GM12874 (cell line): ENCODE measurements at regions not wholly inside any gene's neighbourhood (a gene's known extent, or its start where the extent isn't known, plus 50 kb on each side); places are given as distances from the start of the nearest gene placed in this dataset.

ENCODE experiments used
- TF ChIP-seq, protein P1 (sequence below): IDR thresholded peaks from 2 replicates; pipeline ENCODE4 v1.5.1; 2011; ENCODE audit warnings: low read depth, mild to moderate bottlenecking, control low read depth, low read length, moderate library complexity; ENCODE audit not compliant: insufficient read depth

DNA sequence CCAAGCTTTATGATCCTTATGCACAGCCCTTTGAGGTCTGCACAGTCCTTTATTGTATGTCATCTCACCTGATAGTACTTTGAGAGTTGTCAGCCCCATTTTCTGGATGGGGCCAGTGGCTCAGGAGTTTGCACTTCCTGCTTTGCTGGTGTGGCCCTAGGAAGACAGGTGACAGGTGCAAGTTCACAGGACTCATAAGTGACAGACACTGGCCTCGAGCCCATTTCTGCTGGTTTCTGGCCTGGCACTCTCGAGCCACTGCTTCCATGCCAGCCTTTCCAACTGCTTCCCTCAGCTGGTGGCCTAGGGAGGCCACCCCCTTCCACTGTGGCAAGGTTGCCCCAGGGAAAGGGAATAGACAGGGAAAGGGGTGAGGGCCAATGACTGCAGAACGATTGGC is 84.4 kb upstream of the CCL1 start:
- TF ChIP-seq, protein P1, sequence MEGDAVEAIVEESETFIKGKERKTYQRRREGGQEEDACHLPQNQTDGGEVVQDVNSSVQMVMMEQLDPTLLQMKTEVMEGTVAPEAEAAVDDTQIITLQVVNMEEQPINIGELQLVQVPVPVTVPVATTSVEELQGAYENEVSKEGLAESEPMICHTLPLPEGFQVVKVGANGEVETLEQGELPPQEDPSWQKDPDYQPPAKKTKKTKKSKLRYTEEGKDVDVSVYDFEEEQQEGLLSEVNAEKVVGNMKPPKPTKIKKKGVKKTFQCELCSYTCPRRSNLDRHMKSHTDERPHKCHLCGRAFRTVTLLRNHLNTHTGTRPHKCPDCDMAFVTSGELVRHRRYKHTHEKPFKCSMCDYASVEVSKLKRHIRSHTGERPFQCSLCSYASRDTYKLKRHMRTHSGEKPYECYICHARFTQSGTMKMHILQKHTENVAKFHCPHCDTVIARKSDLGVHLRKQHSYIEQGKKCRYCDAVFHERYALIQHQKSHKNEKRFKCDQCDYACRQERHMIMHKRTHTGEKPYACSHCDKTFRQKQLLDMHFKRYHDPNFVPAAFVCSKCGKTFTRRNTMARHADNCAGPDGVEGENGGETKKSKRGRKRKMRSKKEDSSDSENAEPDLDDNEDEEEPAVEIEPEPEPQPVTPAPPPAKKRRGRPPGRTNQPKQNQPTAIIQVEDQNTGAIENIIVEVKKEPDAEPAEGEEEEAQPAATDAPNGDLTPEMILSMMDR = no peak

- TF ChIP-seq, protein P1 = no peak
Measured at GRCh38 chr17:34445101-34445500, 82.1 kb upstream of the CCL1 start.

DNA sequence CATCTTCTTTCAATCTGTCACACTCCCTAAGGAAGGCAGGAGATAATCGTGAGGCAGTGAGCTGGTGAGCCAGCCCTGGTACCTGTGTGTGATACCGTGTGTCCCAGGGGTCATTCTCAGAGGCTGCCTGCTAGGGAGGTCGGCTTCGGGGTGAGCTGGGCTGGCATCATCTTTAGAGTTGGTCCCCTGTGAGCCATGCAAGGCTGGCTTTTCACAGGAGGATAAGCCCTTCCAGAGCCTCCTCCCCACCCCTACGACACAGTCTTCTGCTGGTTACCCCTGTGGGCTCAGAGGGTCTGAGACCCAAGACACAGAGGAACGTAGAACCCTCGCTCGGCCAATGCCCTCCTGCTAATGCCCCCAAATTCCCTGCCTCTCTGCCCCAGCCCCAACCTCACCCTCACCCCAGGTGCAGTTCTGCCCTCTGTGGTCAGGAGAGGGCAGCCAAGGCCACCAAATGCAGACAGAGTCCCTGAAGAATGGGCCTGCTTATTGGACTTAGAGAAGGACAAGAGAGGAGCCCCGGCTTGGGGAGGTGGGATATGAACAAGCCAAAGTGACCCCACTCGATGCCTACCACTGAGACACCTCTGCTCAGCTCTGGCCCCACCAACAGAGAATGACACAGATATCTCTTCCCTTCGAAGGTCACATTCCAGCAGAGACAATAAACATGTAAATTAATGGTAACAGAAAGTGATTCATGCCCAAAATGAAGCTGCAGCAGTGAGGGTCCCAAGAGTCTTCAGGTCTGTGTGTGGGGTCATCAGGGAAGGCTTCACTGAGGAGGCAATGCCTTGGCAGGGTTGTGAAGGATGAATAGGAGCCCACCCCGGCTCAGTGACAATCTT is 80.8 kb upstream of the CCL1 start:
- TF ChIP-seq, protein P1 = peak; percentile 16; the same call in 1 of the 2 replicates

- TF ChIP-seq, protein P1 = no peak
Measured at GRCh38 chr17:34442387-34443111, 79.5 kb upstream of the CCL1 start.

- TF ChIP-seq, protein P1 = no peak
Measured at GRCh38 chr17:34437188-34437587, 74.2 kb upstream of the CCL1 start.

DNA sequence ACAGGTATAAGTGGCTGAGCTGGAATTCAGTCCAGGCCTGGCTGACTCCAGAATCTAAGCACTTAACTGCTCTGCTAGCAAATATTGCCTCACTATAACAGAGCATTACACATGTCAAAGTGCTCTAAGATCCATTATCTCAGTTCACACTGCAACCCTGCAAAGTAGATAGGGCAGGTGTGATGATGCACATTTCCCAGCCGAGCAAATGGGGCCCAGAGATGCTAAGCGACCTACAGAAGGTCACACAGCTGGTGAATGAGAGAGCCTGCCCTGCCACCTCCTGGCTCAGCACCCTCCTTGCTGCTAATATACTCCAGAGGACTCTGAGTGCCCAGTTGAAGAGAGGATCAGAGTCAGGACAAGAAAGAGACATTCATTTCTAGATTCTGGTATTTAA is 73.6 kb upstream of the CCL1 start:
- TF ChIP-seq, protein P1 = no peak

DNA sequence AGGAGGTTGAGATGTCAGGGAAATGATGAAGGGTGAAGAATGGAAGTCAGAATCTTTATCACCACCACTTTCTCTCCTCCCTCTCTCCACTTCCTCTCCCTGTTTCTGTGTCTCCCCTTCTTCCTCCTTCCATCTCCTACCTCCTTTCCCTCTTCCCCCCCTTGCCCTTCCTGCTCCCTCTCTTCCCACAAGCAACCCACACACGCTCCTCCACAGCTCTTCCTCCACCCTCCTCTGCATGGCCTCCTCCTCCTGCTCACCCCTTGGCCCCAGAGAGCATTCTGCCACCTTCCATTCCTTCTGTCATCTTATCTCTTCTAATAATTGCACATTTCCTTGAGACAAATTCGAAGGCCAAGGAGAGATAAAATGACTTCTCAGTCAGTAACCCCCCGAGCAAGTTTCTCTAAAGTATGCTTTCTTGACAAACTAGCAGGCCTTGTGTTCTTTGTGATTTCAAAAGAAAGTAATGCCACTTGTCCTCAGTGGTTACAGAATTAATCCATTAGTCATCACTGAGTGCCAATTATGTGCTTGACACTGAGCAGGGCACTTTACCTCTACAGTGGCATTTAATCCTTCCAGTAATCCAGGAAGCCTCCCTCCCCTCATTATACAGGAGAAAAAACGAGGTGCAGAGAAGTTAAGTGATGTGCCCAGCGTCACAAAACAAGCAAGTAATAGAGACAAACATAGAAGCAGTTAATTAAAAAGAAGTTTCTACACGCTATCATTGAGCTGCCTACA is 72.3 kb upstream of the CCL1 start:
- TF ChIP-seq, protein P1 = no peak
